K562 (cell line): ENCODE measurements at regions not wholly inside any gene's neighbourhood (a gene's known extent, or its start where the extent isn't known, plus 50 kb on each side); places are given as distances from the start of the nearest gene placed in this dataset.

Source experiments
- ATAC-seq: fragments of 200-7000 bp; cut with Tn5 transposase; 3 replicates; pipeline ENCODE4 v1.9.1; 2020; ENCODE audit warnings: moderate library complexity
- BruUV-seq: library from RNA; stranded (reverse); fragments of 400-500 nt; replicated peaks from 2 replicates; lab custom pipeline; 2021; lab: Mats Ljungman, UMichigan
- CTCF ChIA-PET: fragments of 300-600 bp; formaldehyde crosslinking; extraction: SDS; loops from one replicate; lab custom pipeline; 2021; ENCODE audit warnings: low intra/inter-chr PET ratio; lab: Yijun Ruan, JAX
- POLR2A ChIA-PET: fragments of 300-600, 350-650 bp; sonication (Branson Sonifier 250); formaldehyde crosslinking; extraction: SDS; loops from one replicate; lab custom pipeline; 2021; ENCODE audit warnings: antibody characterized with exemption, inconsistent platforms; lab: Yijun Ruan, JAX
- DNase-seq, 4 experiments: peaks; one replicate each; pipeline versions ENCODE4 v3.0.0 to v3.0.0-alpha.2; 2011 to 2018; ENCODE audit warnings: low spot score in 3 of 4, mixed read lengths in 3 of 4; ENCODE audit errors: extremely low read depth in 1 of 4
- FAIRE-seq: peaks from 2 replicates; lab custom pipeline; 2011; peaks lifted over from hg19 to GRCh38; lab: Jason Lieb, UNC
- H2AFZ ChIP-seq: 2 replicates; pipeline ENCODE4 v1.6.0; 2011; ENCODE audit warnings: low read depth, low read length, control low read depth, inconsistent platforms
- H3K27ac ChIP-seq: fragments of 200-600 bp; 3 replicates; pipeline ENCODE4 v1.8.0; 2011; ENCODE audit warnings: low read depth, mild to moderate bottlenecking, control low read depth, inconsistent platforms, low read length, moderate library complexity, mixed read lengths; ENCODE audit errors: extremely low read depth
- H3K27me3 ChIP-seq, 2 experiments: fragments of 300-600 bp in 1 of 2; 2 replicates in 1 of 2; 3 replicates in 1 of 2; pipeline versions ENCODE4 v1.6.0 to v1.8.0; 2011; ENCODE audit warnings: inconsistent platforms in 2 of 2, low read length in 2 of 2, mild to moderate bottlenecking in 1 of 2, mixed read lengths in 1 of 2, moderate library complexity in 1 of 2; ENCODE audit not compliant: control insufficient read depth in 2 of 2, insufficient read depth in 2 of 2
- H3K36me3 ChIP-seq: fragments of 300-600 bp; 3 replicates; pipeline ENCODE4 v1.8.0; 2011; ENCODE audit warnings: mild to moderate bottlenecking, low read length, inconsistent platforms; ENCODE audit not compliant: control insufficient read depth, insufficient read depth
- H3K4me1 ChIP-seq, 2 experiments: fragments of 200-600 bp in 1 of 2; replicated peaks in 1 of 2; 2 replicates in 1 of 2; 3 replicates in 1 of 2; pipeline versions ENCODE4 v1.5.1 to v1.8.0; 2011; ENCODE audit warnings: inconsistent platforms in 2 of 2, low read length in 2 of 2, mild to moderate bottlenecking in 1 of 2, mixed read lengths in 1 of 2, moderate library complexity in 1 of 2; ENCODE audit not compliant: control insufficient read depth in 2 of 2, insufficient read depth in 2 of 2
- H3K4me2 ChIP-seq: 2 replicates; pipeline ENCODE4 v1.6.1; 2011; ENCODE audit warnings: low read length, control low read depth, inconsistent platforms, mixed read lengths; ENCODE audit not compliant: insufficient read depth
- H3K4me3 ChIP-seq: fragments of 200-600 bp; sonication (generic), shearing (Covaris generic); 2 replicates; pipeline ENCODE4 v1.5.1; 2016; ENCODE audit warnings: control low read depth, inconsistent platforms
- H3K79me2 ChIP-seq: fragments of 200-600 bp; 3 replicates; pipeline ENCODE4 v1.8.0; 2011; ENCODE audit warnings: low read length, inconsistent platforms; ENCODE audit not compliant: control insufficient read depth, insufficient read depth
- H3K9ac ChIP-seq, 2 experiments: 2 replicates each; pipeline versions ENCODE4 v1.6.0 to v1.6.1; 2011; ENCODE audit warnings: low read depth in 2 of 2, low read length in 2 of 2, control low read depth in 1 of 2, inconsistent platforms in 1 of 2, mild to moderate bottlenecking in 1 of 2, mixed read lengths in 1 of 2; ENCODE audit not compliant: insufficient read depth in 1 of 2
- H3K9me1 ChIP-seq: one replicate; pipeline ENCODE4 v1.6.0; 2011; ENCODE audit warnings: inconsistent platforms, mild to moderate bottlenecking, low read length, moderate library complexity; ENCODE audit not compliant: control insufficient read depth, insufficient read depth
- H3K9me3 ChIP-seq: replicated peaks from 2 replicates; pipeline ENCODE4 v1.5.1; 2011; ENCODE audit warnings: low read depth, low read length, inconsistent platforms; ENCODE audit not compliant: control insufficient read depth, insufficient read depth
- H4K20me1 ChIP-seq: replicated peaks from 2 replicates; pipeline ENCODE4 v1.6.1; 2011; ENCODE audit warnings: low read length, inconsistent platforms, mixed read lengths; ENCODE audit not compliant: control insufficient read depth, insufficient read depth
- DIDO1 ChIP-seq: fragments of 450-650 bp; IDR thresholded peaks from 2 replicates; pipeline ENCODE4 v1.6.1; 2016; ENCODE audit warnings: low read depth, missing biosample characterization, missing genetic modification characterization
- NR2C2 ChIP-seq, 2 experiments: fragments of 200-800 bp in 1 of 2; sonication (Bioruptor generic) in 1 of 2; sonication (generic) in 1 of 2; formaldehyde crosslinking in 1 of 2; IDR thresholded peaks; 2 replicates each; pipeline versions ENCODE4 v1.6.1 to v1.8.0; 2016 to 2022; ENCODE audit warnings: mild to moderate bottlenecking in 1 of 2, missing compliant biosample characterization in 1 of 2, missing genetic modification characterization in 1 of 2, missing genetic modification reagents in 1 of 2
- RBM39 ChIP-seq: fragments of 200-400 bp; formaldehyde crosslinking; optimal IDR thresholded peaks from 2 replicates; pipeline ENCODE3; 2018; ENCODE audit warnings: low read depth, low read length
- SMAD4 ChIP-seq: fragments of 250-450 bp; sonication (Bioruptor Pico); conservative IDR thresholded peaks from 2 replicates; pipeline ENCODE4 v1.8.0; 2021; ENCODE audit warnings: inconsistent platforms, mild to moderate bottlenecking, moderate library complexity
- SNIP1 ChIP-seq: fragments of 450-650 bp; IDR thresholded peaks from 2 replicates; pipeline ENCODE4 v1.7.1; 2017; ENCODE audit warnings: low read depth, mild to moderate bottlenecking
- TEAD1 ChIP-seq, 2 experiments: fragments of 450-650 bp in 1 of 2; sonication (generic) in 1 of 2; formaldehyde crosslinking; IDR thresholded peaks; 2 replicates each; pipeline versions ENCODE4 v1.4.0 to v1.8.0; 2020 to 2022; ENCODE audit warnings: mild to moderate bottlenecking in 2 of 2, missing genetic modification reagents in 1 of 2
- in situ Hi-C: fragments of 300-500 bp; cut with MboI; formaldehyde crosslinking; loops from 4 replicates; pipeline ENCODE4 v1.15.0; 2018; ENCODE audit warnings: inconsistent platforms, mixed read lengths
- intact Hi-C: fragments of 100-400 bp; cut with micrococcal nuclease; formaldehyde crosslinking; loops from 2 replicates; pipeline ENCODE4 v1.14.2; 2022
- TF ChIP-seq, protein P1 (sequence below): fragments of 450-650 bp; IDR thresholded peaks from 2 replicates; pipeline ENCODE4 v1.6.1; 2016; ENCODE audit warnings: mild to moderate bottlenecking, moderate library complexity

DNA sequence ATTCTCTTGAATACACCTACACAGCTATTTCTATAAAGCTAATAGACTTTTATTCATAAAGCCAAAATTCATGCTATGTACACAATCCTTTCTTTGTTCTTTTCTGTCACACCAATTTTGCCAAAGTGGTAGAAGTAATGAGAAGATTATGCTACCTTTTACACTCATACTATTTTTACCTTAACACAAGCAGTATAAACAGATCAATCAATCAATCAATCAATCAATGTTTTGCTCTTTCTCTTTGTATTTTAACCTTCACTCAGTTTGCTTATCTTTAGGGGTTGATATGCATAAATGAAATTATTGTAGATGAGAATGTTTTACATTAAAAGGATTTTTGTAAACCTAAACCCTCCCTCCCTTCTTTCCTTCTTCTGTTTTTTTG lies 878.6 kb downstream of the RAPGEF2 start:
- H3K4me3 ChIP-seq, result no peak overlapping the region
- no peak overlapping the region for H3K27ac ChIP-seq
- POLR2A ChIA-PET, result no interaction called here
- in situ Hi-C loops (no loop called here), intact Hi-C loops (no loop called here)
- FAIRE-seq (no peak), ATAC-seq (no peak), DNase-seq (no peak)
- H3K36me3 ChIP-seq, result no peaks in the 10 kb centered on the region
- H2AFZ ChIP-seq, result no peak overlapping the region
- H3K9me1 ChIP-seq, result no peaks in the 10 kb centered on the region
- no peak overlapping the region for H3K9ac ChIP-seq
- no peaks in the 10 kb centered on the region for H3K79me2 ChIP-seq
- no peaks in the 10 kb centered on the region for H3K27me3 ChIP-seq
- no TSS peak for BruUV-seq
- no peaks in the 10 kb centered on the region for H3K4me1 ChIP-seq
- H3K4me2 ChIP-seq, result no peak overlapping the region
- no peaks in the 10 kb centered on the region for H4K20me1 ChIP-seq
- CTCF ChIA-PET, result no interaction called here
- no peaks in the 10 kb centered on the region for H3K9me3 ChIP-seq
- TF ChIP-seq NR2C2 (CRISPR knock-in tag; IDR thresholded peaks at IDR 0.05) (no peak), NR2C2 (tag; IDR thresholded peaks at IDR 0.05) (no peak), TEAD1 (CRISPR knock-in tag; IDR thresholded peaks at IDR 0.05) (no peak), SNIP1 (no peak), DIDO1 (tag) (no peak), SMAD4 (CRISPR knock-in tag) (no peak), RBM39 (no peak)
- TF ChIP-seq, protein P1, sequence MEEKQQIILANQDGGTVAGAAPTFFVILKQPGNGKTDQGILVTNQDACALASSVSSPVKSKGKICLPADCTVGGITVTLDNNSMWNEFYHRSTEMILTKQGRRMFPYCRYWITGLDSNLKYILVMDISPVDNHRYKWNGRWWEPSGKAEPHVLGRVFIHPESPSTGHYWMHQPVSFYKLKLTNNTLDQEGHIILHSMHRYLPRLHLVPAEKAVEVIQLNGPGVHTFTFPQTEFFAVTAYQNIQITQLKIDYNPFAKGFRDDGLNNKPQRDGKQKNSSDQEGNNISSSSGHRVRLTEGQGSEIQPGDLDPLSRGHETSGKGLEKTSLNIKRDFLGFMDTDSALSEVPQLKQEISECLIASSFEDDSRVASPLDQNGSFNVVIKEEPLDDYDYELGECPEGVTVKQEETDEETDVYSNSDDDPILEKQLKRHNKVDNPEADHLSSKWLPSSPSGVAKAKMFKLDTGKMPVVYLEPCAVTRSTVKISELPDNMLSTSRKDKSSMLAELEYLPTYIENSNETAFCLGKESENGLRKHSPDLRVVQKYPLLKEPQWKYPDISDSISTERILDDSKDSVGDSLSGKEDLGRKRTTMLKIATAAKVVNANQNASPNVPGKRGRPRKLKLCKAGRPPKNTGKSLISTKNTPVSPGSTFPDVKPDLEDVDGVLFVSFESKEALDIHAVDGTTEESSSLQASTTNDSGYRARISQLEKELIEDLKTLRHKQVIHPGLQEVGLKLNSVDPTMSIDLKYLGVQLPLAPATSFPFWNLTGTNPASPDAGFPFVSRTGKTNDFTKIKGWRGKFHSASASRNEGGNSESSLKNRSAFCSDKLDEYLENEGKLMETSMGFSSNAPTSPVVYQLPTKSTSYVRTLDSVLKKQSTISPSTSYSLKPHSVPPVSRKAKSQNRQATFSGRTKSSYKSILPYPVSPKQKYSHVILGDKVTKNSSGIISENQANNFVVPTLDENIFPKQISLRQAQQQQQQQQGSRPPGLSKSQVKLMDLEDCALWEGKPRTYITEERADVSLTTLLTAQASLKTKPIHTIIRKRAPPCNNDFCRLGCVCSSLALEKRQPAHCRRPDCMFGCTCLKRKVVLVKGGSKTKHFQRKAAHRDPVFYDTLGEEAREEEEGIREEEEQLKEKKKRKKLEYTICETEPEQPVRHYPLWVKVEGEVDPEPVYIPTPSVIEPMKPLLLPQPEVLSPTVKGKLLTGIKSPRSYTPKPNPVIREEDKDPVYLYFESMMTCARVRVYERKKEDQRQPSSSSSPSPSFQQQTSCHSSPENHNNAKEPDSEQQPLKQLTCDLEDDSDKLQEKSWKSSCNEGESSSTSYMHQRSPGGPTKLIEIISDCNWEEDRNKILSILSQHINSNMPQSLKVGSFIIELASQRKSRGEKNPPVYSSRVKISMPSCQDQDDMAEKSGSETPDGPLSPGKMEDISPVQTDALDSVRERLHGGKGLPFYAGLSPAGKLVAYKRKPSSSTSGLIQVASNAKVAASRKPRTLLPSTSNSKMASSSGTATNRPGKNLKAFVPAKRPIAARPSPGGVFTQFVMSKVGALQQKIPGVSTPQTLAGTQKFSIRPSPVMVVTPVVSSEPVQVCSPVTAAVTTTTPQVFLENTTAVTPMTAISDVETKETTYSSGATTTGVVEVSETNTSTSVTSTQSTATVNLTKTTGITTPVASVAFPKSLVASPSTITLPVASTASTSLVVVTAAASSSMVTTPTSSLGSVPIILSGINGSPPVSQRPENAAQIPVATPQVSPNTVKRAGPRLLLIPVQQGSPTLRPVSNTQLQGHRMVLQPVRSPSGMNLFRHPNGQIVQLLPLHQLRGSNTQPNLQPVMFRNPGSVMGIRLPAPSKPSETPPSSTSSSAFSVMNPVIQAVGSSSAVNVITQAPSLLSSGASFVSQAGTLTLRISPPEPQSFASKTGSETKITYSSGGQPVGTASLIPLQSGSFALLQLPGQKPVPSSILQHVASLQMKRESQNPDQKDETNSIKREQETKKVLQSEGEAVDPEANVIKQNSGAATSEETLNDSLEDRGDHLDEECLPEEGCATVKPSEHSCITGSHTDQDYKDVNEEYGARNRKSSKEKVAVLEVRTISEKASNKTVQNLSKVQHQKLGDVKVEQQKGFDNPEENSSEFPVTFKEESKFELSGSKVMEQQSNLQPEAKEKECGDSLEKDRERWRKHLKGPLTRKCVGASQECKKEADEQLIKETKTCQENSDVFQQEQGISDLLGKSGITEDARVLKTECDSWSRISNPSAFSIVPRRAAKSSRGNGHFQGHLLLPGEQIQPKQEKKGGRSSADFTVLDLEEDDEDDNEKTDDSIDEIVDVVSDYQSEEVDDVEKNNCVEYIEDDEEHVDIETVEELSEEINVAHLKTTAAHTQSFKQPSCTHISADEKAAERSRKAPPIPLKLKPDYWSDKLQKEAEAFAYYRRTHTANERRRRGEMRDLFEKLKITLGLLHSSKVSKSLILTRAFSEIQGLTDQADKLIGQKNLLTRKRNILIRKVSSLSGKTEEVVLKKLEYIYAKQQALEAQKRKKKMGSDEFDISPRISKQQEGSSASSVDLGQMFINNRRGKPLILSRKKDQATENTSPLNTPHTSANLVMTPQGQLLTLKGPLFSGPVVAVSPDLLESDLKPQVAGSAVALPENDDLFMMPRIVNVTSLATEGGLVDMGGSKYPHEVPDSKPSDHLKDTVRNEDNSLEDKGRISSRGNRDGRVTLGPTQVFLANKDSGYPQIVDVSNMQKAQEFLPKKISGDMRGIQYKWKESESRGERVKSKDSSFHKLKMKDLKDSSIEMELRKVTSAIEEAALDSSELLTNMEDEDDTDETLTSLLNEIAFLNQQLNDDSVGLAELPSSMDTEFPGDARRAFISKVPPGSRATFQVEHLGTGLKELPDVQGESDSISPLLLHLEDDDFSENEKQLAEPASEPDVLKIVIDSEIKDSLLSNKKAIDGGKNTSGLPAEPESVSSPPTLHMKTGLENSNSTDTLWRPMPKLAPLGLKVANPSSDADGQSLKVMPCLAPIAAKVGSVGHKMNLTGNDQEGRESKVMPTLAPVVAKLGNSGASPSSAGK, result no peak
